Right lobe of liver (tissue), 6 donors: ENCODE measurements at regions not wholly inside any gene's neighbourhood (a gene's known extent, or its start where the extent isn't known, plus 50 kb on each side); places are given as distances from the start of the nearest gene placed in this dataset.
A peak's percentile ranks its signal among the peaks of the same experiment; 100 is the strongest.

Experiments
- ATAC-seq, 4 donors: fragments of 200-7000 bp; cut with Tn5 transposase; one replicate each; pipeline ENCODE4 v1.9.1; 2020; ENCODE audit warnings: mild to moderate bottlenecking in 4 of 4, moderate library complexity in 4 of 4
- DNase-seq, 3 donors: peaks; one replicate each; pipeline ENCODE4 v3.0.0-alpha.2; 2020
- H3K27ac ChIP-seq, 3 donors: fragments of 200-600 bp; one replicate each; pipeline ENCODE4 v1.8.0; 2022
- H3K27me3 ChIP-seq, 2 donors: fragments of 200-600 bp; one replicate each; pipeline ENCODE4 v1.8.0; 2022
- H3K36me3 ChIP-seq, 4 donors: fragments of 200-600 bp; sonication (generic) in 1 of 4; one replicate each; pipeline versions ENCODE4 v1.5.1 to v1.8.0; 2017 to 2022; ENCODE audit warnings: control low read depth in 1 of 4
- H3K4me1 ChIP-seq, 4 donors: fragments of 200-600 bp; sonication (generic) in 1 of 4; one replicate each; pipeline versions ENCODE4 v1.5.1 to v1.8.0; 2017 to 2022; ENCODE audit warnings: control low read depth in 1 of 4
- H3K4me3 ChIP-seq, 3 donors: fragments of 200-600 bp; one replicate each; pipeline ENCODE4 v1.8.0; 2022
- H3K9me3 ChIP-seq, 4 donors: fragments of 200-600 bp; sonication (generic) in 1 of 4; one replicate each; pipeline versions ENCODE4 v1.5.1 to v1.8.0; 2017 to 2022; ENCODE audit warnings: control low read depth in 1 of 4
- CTCF ChIP-seq, 4 donors: fragments of 200-600 bp in 3 of 4; fragments of 450-650 bp in 1 of 4; IDR thresholded peaks; one replicate each; pipeline versions ENCODE4 v1.5.1 to v1.8.0; 2016 to 2022; ENCODE audit warnings: antibody characterized with exemption in 4 of 4, mild to moderate bottlenecking in 2 of 4
- POLR2A ChIP-seq: fragments of 450-650 bp; IDR thresholded peaks from one replicate; pipeline ENCODE4 v1.6.1; 2017; ENCODE audit warnings: antibody characterized with exemption, mild to moderate bottlenecking
- WGBS: methylation state at CpG from one replicate; pipeline ENCODE4 v1.1.6; 2018; ENCODE audit warnings: low coverage, low lambda C conversion rate; ENCODE audit not compliant: insufficient coverage; ENCODE audit errors: missing lambda C conversion rate; 5-methylcytosine and 5-hydroxymethylcytosine counted together
- intact Hi-C, 2 donors: fragments of 100-400 bp; cut with DNase I; formaldehyde crosslinking; loops; one replicate each; pipeline versions ENCODE4 v1.11.2 to v1.14.1; 2022
- donor health status: DM: no; HTN: yes; CAD: no.
- donor health status: DM: no; HTN: no; CAD: no.
- donor health status: DM: no; HTN: no; CAD: no.
- donor health status: DM: no; HTN: yes; CAD: no.
- donor health status: DM: no; HTN: yes; CAD: no.

- Histone ChIP-seq H3K36me3 (no peaks in the 10 kb centered on the region), H3K27me3 (no peaks in the 10 kb centered on the region), H3K4me1 (no peaks in the 10 kb centered on the region), H3K27ac (no peak overlapping the region), H3K4me3 (no peak overlapping the region), H3K9me3 (no peaks in the 10 kb centered on the region)
- TF ChIP-seq POLR2A (no peak), CTCF (IDR thresholded peaks at IDR 0.05) (no peak)
- intact Hi-C loops, result no loop called here
- 30% methylated on average over 3 of the region's 3 CpGs for WGBS
- no peak for ATAC-seq
- DNase-seq, result no peak
Measured at GRCh38 chr7:98565103-98565502, 52.0 kb upstream of the NPTX2 start.

DNA sequence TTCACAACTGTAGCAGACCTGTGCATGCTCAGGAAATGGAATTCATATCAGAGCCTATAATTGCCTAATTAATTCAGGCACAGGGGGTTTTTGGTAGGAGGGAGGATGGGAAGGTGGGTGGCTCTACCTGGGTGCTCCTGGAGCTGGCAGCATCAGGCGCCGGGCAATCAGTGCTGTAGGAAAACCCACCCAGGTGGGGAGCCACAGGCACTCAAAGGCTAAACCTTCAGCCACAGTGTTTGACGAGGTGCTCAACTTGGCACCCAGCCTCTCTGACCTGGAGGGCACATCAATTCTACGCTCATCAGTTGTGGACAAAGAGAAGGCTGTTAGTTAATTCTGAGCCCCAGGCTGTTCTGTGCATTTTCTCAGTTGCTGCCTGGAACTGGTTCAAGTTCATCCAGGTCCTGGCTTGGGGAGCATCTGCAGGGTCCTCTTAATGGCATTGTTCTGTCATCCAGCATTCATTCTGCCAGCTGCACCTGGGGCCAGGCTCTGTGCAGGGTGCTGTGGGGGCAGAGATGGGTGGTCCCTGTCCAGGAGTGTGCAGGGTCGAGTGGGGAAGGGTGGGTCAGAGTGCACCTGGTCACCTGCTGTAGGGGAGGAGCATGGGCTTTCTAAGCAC, 54.1 kb upstream of the NPTX2 start:
- DNase-seq, result peak in 1 of 3 donors; percentile 22
- Histone ChIP-seq H3K4me3 (no peak overlapping the region), H3K27ac (no peak overlapping the region), H3K9me3 (no peaks in the 10 kb centered on the region), H3K36me3 (no peaks in the 10 kb centered on the region), H3K27me3 (no peaks in the 10 kb centered on the region), H3K4me1 (no peaks in the 10 kb centered on the region)
- 40% methylated on average over 4 of the region's 5 CpGs for WGBS
- ATAC-seq, result no peak
- TF ChIP-seq CTCF (IDR thresholded peaks at IDR 0.05) (no peak), POLR2A (no peak)
- intact Hi-C loops, result no loop called here

GRCh38 chr7:98562381-98562823, 54.7 kb upstream of the NPTX2 start:
- no peak overlapping the region for H3K4me3 ChIP-seq
- H3K4me1 ChIP-seq, result no peaks in the 10 kb centered on the region
- no peak for TF ChIP-seq CTCF (IDR thresholded peaks at IDR 0.05)
- TF ChIP-seq POLR2A, result no peak
- no peaks in the 10 kb centered on the region for H3K27me3 ChIP-seq
- no peaks in the 10 kb centered on the region for H3K36me3 ChIP-seq
- intact Hi-C loops, result no loop called here
- DNase-seq (no peak), ATAC-seq (no peak)
- H3K27ac ChIP-seq, result no peak overlapping the region
- no peaks in the 10 kb centered on the region for H3K9me3 ChIP-seq

- no peaks in the 10 kb centered on the region for H3K27me3 ChIP-seq
- no peak overlapping the region for H3K4me3 ChIP-seq
- H3K36me3 ChIP-seq, result no peaks in the 10 kb centered on the region
- TF ChIP-seq CTCF (IDR thresholded peaks at IDR 0.05), result no peak
- no peak for TF ChIP-seq POLR2A
- intact Hi-C loops, result no loop called here
- ATAC-seq (no peak), DNase-seq (no peak)
- H3K9me3 ChIP-seq, result no peaks in the 10 kb centered on the region
- no peak overlapping the region for H3K27ac ChIP-seq
- no peaks in the 10 kb centered on the region for H3K4me1 ChIP-seq
- 17% methylated on average over 3 of the region's 3 CpGs for WGBS
Measured at GRCh38 chr7:98559958-98560357, 57.1 kb upstream of the NPTX2 start.

- Histone ChIP-seq H3K4me1 (no peaks in the 10 kb centered on the region), H3K27me3 (no peaks in the 10 kb centered on the region), H3K36me3 (no peaks in the 10 kb centered on the region), H3K4me3 (no peak overlapping the region), H3K27ac (no peak overlapping the region), H3K9me3 (no peaks in the 10 kb centered on the region)
- DNase-seq (no peak), ATAC-seq (no peak)
- WGBS, result 84% methylated on average over 3 of the region's 3 CpGs
- TF ChIP-seq POLR2A (no peak), CTCF (IDR thresholded peaks at IDR 0.05) (no peak)
- intact Hi-C loops, result no loop called here
Measured at GRCh38 chr7:98559219-98559618, 57.9 kb upstream of the NPTX2 start.
